GM12865 (cell line): ENCODE measurements at regions not wholly inside any gene's neighbourhood (a gene's known extent, or its start where the extent isn't known, plus 50 kb on each side); places are given as distances from the start of the nearest gene placed in this dataset.

Experiments
- DNase-seq: peaks from one replicate; pipeline ENCODE4 v3.0.0; 2010; ENCODE audit warnings: low read depth
- H3K4me3 ChIP-seq: 2 replicates; pipeline ENCODE4 v1.5.1; 2011; ENCODE audit warnings: mild to moderate bottlenecking, low read depth, low read length, control low read depth
- CTCF ChIP-seq: IDR thresholded peaks from 2 replicates; pipeline ENCODE4 v1.5.1; 2011; ENCODE audit warnings: low read length, control low read depth, low read depth, inconsistent platforms; ENCODE audit not compliant: insufficient read depth; ENCODE audit errors: missing control alignments

- no peak overlapping the region for H3K4me3 ChIP-seq
- no peak for DNase-seq
- no peak for TF ChIP-seq CTCF
These were observed 59.8 kb downstream of the SOX11 start for GRCh38 chr2:5751873-5752482.

GRCh38 chr2:5756272-5756671 lies 64.1 kb downstream of the SOX11 start:
- no peak overlapping the region for H3K4me3 ChIP-seq
- no peak for TF ChIP-seq CTCF
- DNase-seq = no peak

- TF ChIP-seq CTCF = no peak
- H3K4me3 ChIP-seq = no peak overlapping the region
- DNase-seq = no peak
These were observed 66.2 kb downstream of the SOX11 start for GRCh38 chr2:5758346-5758745.

GRCh38 chr2:5759949-5760348 lies 67.8 kb downstream of the SOX11 start:
- no peak for DNase-seq
- H3K4me3 ChIP-seq = no peak overlapping the region
- TF ChIP-seq CTCF = no peak

- no peak overlapping the region for H3K4me3 ChIP-seq
- no peak for TF ChIP-seq CTCF
- no peak for DNase-seq
These were observed 71.3 kb downstream of the SOX11 start for GRCh38 chr2:5763531-5763930.

GRCh38 chr2:5764041-5764440 lies 71.9 kb downstream of the SOX11 start:
- TF ChIP-seq CTCF = no peak
- DNase-seq = no peak
- no peak overlapping the region for H3K4me3 ChIP-seq

GRCh38 chr2:5766056-5766455 lies 73.9 kb downstream of the SOX11 start:
- no peak for DNase-seq
- no peak for TF ChIP-seq CTCF
- no peak overlapping the region for H3K4me3 ChIP-seq
